Activated CD4-positive, CD25-positive, alpha-beta regulatory T cell treated with anti-CD3 and anti-CD28 coated beads, Interleukin-2, amount 50 U/mL, for 24 hours (primary cell): ENCODE measurements at regions not wholly inside any gene's neighbourhood (a gene's known extent, or its start where the extent isn't known, plus 50 kb on each side); places are given as distances from the start of the nearest gene placed in this dataset.

Experiments used
- ATAC-seq, 2 donors: fragments of 150-1000 bp; cut with Tn5 transposase; one replicate each; pipeline ENCODE4 v1.10.0; 2021; ENCODE audit warnings: mild to moderate bottlenecking in 1 of 2, moderate library complexity in 1 of 2

DNA sequence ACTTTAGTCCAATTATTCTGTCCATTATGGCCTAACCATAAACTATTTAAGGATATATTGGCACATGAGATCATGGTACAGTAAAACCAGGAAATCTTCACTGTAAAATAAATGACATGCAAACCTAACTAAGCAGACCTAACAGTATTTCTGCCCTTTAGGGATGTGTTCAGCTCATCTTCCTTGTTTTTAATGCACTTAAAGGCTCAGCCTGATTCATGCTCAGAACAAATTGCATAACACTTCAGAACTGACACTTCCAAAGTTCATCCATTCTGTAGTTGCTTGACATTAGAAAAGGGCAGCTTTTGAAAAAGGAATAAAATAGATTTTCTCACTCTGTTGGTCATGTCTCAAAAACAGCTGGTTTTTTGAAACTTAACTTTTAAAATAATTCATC, 708.5 kb downstream of the C12orf50 start:
- ATAC-seq = no peak

DNA sequence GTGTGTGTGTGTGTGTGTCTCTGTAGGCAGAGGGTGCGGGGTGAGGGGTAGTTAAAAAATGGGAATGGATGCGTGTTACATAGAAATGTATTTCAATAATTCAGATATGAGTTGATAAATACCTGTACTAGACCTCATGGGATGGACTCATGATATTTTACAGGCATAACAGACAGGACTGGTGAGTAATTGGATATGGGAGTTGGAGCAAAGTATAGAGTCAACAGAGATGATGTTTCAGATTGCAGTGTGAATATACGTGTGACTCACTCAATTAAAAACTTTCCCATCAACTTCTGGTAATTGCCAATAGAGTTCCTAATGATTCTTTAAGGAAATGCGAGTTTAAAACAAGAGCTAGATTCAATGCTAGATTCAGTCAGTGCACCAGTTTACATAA, 711.9 kb downstream of the C12orf50 start:
- ATAC-seq = no peak

DNA sequence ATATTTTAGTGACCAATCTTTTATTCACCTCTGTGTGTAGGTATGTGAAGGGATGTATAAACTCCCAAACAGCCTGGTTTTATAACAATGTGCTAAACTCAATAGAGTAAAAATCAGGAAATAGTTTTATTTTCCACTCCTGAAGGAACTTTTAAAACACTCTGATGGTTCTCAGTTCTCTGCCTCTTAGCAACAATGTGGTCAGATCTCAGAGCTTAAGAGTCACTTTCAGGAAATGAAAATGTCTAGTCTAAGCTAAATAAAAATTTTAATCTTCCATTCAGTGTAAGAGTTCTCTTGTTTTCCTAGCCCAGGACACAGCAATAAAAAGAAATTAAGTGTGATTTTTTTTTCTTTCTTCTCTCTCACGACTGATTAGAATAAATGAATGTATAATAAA, 718.0 kb downstream of the C12orf50 start:
- no peak for ATAC-seq

DNA sequence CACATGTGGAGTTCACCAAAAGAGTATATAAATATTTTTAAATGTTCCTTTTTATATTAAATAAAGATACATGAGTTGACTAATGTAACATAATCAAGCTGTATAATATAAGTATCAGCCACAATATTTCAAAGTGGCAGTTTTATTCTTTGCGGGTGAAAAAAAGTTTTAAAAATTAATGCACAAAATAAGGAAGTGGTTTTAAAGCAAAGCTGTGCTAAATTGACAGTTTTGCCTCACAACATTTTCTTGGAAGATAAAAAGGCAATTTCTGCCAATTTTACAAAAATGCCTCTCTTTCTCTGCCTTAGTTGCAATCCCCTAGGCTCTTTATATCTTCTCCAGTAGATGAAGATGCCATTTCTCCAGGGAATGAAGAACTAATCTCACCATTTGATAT, 719.1 kb downstream of the C12orf50 start:
- no peak for ATAC-seq

DNA sequence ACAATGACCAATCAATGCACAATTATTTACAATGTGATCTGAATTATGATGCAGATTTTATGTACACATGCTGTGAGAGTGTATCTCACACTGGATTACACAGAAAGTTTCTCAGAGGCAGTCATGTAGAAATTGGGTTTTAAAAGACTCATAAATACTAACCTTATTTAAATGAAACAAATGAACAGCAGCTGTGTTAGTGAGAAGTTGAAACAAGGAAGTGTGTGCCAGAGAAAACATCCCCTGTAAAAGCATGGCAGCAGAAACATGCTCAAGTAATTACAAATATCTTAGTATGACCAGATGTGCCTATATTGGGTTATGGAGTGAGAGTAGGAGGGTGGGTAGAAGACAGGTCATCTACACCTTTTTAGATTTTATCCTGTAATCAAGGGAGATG, 723.7 kb downstream of the C12orf50 start:
- ATAC-seq = no peak

DNA sequence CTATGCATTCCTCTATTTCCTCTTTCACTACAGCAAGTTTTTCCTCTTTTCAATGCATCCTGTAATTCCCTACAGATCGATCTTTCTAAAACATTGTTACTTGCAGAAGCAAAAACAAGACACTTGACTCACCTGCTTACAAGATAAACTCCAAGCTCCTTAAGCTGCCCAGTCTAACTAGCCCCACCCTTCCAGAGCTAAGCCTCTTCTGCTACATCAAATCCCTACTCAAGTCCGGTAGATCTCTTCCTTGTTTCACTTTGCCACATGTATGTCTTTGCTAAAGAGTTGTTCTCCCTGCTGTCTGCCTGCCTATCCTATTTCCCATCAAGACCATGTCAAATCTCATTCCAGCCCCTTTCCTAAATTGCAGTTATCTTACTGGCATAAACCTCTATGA, 724.8 kb downstream of the C12orf50 start:
- no peak for ATAC-seq

DNA sequence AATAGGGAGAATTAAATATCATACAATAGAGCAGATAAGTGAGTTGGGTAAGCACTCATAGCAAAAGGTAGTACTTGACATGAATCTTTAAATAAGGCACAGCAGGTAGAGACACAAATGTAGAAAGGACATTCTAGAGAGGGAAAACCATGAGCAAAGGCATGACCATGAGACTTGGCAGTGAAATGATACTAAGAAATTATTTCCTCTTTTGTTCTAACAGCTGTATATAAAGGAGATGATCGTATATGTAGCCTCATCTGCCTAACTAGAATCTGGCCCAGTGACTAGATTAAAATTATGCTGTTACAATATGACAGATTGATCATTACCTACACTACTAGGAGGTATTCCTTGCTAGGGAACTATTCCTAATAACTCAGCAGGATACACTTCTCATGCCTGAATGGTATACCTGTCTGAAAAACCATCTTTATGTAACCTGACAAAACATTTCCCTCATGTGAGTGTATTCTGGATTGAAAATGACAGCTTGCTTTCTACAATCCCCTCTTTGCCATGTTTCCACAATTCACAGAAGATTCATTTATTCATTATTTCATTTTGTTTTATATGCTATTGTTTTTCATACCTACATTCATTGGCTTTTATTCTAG, 725.7 kb downstream of the C12orf50 start:
- no peak for ATAC-seq

DNA sequence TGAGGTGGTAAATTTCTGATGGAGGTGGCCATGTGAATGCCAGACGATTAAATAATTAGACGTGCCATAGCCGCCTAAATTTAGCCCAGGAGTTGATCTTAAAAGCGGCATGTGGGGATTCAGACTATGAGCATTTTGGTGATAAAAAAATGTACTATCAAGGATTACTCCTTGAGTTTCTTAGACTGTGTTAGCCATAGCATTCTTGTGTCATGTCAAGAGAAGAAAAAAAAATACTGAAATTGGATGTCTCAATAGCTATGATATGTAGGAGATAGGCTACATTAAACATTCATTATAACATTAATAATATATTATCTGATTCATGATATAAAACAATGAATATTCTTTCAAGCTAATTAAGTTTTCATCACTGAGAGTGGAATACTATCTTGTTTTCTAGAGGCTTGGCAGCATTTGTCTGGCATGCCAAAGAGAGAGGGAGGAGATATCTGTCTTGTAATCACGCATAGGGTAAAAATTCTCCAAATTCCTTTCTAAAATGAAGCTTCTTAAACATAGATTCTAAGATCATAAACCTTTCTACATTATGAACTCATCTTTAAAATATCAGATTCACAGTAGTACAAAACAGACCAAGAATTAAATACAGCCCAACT, 727.0 kb downstream of the C12orf50 start:
- no peak for ATAC-seq

DNA sequence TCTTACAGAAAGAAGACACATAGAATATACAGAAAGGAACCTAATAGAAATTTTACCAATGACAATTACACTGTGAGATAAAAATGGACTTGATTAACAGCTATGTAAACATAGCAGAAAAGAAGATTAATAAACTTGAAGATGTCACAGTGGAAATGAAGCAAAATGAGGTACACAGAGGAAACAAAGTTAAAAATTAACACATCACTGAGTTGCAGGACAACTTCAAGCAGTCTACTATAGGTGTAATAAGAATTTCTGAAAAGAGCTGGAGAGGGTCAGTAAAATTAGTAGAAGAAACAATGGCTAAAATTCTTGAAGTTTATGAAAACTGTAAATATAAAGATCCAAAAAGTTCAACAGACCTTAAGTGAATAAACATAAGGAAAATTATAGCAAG, 738.7 kb downstream of the C12orf50 start:
- ATAC-seq = no peak

DNA sequence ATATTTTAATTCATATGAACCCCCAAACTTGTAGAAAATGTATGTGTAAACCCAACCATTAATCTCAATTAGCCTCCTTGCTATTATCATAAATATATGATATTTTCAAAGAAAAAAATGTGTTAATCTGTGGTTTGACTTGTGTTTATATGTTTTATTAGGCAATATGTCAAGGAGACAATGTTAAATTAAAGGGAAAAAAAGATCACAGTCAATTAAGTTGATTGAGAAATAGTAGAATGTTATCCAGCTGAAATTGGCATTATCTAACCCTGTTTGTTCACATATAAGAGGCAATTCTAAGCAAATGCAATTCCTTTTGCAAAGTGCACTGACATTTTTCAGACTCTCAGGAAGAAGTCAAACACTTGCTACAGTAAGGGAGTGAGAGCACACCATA, 745.3 kb downstream of the C12orf50 start:
- ATAC-seq = no peak

DNA sequence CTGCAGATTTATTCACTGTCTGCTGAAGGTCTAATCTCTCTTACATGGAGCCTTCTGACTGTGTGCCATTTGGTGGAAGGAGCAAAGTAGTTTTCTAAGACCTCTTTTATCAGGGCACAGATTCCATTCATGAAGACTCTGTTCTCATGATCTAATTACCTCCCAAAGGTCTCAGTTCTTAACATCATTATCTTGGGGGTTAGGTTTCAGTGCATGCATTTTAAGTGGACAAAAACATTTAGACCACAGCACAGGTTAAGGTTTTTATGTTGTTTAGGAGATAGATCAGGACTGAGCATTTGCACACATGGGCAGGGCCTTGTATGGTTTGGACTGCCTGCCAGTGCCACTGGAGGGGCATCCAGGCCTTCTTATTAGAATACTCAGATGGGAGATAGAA, 746.1 kb downstream of the C12orf50 start:
- ATAC-seq = no peak

DNA sequence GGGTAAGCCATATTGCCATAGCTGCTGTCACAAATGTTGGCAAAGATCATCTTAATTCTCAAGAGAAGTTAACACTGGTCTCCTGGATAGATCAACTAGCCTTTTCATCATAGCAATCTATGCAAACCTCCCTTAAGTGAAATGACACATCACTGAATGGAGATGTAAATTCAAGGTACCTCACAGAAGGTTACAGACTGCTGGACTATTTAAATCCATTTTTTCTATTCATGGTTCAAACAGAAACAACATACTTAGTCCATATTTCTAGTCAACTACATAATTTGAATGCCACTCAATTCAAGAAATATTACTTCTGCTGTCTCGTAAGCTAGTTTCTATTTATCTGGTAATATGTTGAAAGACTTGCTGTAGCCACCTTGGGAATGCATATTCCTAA, 748.3 kb downstream of the C12orf50 start:
- peak in 1 of 2 donors; percentile 27 for ATAC-seq

DNA sequence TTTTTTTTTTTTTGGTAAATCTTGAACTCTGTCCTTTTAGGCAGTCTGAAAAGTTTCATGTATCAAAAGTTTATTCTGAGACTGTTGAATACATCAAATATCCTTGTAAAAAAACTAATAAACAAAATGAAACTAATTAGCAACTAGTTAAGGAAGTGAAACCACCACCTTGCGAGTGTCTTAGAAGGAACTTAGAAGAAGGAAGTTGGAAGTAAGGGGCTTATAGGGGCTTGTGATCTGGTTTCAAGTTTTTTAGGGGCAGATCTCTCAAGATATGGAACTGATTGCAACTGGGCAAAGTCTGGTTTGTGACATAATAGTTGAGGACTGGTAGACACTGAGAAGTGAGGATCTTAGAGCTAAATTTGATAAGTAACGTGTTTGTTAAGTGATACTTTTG, 748.8 kb downstream of the C12orf50 start:
- no peak for ATAC-seq

DNA sequence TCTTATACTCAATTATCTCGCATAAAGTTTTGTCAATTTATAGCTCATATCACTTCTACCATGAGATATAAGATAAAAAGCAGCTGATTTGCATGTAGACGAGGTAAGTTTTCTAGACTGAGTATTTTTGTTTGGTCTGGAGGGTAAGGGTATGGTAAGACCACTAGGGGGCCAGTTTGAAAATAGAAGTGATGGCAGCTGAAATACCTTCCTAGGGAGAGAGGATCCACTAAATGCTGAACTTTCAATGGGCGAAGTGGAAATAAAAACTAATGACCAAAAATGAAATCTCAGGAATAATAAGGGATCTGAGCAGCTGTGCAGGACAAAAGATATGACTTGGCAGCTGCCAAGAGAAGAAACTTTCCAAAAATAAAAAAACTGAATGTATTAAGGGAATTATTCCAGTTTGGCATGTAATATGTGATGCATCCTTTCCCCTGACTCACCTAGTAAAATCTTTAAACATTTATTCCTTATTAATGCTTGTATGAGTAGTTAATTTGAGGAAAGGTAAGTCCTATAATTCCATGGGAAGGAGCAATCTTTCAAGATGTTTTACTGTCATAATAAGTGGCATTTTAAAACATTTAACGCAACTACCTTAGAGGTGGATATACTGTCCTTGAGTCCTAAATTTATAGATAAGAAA, 754.5 kb downstream of the C12orf50 start:
- ATAC-seq = no peak

DNA sequence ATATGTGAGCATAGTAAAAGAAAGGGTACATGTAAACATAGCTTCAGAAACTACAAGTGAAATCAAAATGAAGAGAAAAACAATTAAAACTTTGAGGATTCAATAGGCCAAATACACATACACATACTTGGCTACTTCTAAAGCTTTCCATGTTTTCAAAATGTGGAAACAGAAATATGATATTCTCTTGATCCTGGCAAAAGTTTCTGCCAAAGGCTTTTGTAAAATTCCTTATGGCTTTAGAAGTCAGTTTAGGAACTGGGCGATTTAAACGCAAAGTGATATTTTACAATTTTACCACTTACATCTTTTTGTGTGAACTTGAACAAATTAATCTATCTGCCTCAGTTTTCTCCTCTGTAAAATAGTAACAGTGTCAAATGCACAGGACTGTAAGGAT, 756.4 kb downstream of the C12orf50 start:
- ATAC-seq = no peak

DNA sequence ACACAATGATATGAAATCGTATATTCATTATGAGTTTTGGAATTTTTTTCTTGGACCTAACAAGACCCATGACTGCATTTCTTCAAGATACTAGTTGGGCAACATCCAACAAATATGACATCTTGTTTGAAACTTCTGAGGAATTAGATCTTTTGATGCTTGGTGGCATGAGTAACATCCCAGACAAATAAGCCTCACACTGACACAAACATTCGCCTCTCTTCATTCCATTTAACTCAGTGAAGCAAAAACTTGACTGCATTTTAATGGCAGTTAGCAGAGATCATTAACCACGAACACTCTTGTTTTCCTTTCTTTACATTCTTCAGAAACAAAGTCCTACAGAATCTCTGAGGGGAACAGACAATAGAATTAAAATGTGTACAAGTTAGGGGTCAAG, 758.3 kb downstream of the C12orf50 start:
- ATAC-seq = no peak

DNA sequence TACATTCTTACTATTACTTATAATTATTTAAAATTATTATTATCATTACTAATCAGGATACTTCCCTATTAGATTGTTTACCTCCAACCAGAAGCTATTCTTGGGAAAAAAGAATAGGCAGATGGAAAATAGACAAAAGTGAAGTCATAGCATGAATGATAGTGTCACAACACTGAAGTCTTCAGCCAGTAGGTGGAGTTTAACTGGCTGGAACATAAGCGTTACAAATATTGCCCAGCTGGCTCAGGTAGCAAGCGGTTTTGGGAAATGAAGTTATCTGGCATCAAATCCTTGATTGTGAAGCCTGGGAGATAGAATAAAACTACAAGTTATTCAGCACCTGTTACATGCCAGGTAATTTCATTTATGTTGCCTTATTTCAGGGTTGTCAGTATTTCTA, 762.9 kb downstream of the C12orf50 start:
- no peak for ATAC-seq

DNA sequence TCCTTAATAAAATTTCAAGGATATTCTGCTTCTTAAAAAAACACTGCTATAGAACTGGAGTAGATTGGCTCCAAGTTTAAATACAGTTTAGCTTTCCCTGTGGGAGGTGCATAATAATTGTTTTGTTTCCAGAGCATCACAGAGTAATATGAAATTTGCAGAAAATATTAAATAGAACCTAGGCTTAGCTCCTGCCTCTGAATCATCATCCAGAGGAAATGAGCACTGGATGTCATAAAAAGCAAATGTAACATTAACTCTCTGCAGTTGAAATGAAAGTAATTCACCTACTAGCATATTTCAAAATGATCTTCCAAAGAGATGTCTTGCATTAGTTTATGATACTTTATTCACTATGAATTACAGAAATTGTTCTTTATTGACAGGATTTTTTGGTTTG, 769.8 kb downstream of the C12orf50 start:
- no peak for ATAC-seq

DNA sequence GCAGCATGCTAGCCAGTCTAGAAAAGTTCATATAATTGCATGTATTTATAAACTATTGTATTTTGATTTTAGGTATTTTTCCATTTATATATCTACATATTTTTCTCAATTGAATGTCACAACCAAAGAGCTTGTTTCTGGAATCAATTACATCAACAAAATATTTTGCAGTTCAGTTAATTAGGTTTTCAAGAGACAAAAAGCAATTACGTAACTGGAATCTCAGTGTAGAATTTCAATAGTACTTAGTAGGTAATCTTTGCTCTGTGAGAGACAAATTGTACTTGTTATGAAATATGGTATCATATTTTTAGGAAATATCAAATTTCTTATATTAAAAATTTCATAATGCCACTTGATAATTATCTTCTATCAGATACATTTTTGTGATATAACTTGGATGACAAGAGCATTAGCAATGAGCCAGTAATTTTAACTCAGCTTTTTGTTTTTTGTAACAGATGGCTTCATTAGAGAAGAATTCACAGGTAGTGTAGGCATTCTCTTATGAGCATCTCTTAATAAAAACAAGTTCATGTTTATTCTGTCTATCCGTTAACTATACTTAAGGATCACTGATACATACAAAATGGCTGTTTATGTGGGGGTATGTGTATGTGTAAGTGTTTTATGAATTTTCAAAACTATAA, 774.7 kb downstream of the C12orf50 start:
- no peak for ATAC-seq

DNA sequence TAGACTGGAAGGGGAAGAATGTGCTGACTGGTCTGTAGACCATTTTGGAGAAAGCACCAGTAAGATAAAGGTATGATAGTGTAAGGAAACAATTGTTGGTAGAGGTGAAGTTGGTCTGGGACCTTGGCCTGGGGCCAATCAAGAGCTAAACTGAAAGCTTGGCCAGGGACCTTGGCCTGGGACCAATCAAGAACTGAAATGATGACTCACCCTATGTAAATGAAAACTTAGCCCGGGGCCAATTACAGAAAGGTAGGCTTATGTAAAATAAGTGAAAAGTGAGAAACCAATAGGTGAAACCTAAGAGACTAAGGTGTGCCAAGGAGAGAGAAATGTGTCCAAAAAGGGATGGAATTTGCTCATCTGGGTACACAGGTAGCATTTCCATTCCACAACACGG, 776.0 kb downstream of the C12orf50 start:
- no peak for ATAC-seq

DNA sequence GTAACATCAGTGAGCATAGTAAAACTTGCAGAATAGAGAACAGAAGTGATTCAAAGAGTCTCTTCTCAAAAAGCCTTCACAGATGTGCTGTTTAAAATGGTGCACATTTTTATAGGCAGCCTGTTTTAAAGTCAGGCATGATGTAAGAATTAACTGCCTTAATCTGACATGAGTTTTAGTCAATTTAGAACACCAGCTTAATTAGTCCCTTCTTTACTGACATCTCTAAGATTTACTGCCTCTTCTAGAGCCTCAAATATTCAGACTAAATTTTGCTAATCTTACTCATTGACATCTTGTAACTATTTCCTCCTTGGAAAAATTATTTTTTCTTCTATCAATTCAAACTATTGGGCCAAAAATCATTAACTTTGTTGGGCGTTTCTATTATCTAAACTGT, 782.5 kb downstream of the C12orf50 start:
- ATAC-seq = no peak

DNA sequence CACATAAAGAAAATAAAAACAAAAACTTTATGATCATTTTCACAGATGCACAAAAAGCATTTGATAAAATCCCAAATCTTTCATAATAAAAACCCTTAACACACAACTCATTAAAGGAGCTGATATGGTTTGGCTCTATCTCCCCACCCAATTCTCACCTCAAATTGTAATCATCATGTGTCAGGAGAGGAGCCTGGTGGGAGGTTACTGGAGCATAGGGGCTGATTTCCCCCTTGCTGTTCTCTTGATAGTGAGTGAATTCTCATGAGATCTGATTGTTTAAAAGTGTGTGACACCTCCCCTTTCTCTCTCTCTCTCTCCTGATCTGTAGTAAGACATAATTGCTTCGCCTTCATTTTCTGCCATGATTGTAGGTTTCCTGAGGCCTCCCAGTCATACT, 790.7 kb downstream of the C12orf50 start:
- no peak for ATAC-seq

DNA sequence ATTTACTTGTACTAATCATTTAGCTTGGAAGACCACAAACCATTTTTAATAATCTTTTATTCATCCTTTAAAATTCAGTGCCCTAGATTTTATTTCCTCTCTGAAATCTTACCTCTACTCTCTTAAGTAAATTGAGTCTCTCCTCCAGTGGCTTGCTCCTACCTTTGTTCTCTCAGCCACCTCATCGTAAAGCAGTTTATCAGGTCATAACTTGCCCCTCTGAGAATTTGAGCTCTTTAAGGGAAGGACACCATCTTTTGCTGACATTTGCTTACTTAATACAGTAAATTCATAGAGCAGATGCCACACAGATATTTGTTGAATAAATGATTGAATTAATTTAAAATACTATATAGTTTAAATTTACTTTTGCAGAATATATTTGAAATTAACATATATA, 794.3 kb downstream of the C12orf50 start:
- ATAC-seq = no peak

DNA sequence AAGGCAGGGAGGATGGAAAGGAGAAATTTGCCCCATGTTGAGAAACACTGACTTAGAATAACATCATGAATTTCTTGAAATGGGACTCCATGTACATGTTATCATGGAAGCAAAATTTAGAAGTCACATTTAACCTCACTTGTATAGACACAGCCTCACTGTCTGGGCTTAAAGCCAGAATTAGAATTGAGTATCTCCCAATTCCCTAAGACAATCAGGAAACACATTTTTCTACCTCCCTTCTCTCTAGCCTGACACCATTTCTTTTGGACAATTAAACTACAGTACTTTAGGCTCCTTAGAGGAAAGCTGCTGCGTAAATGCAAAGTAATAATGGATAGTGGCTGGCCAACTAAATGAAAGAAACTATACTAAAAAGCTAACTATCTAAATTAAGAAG, 795.5 kb downstream of the C12orf50 start:
- ATAC-seq = no peak
